ENCODE measurements at regions not wholly inside any gene's neighbourhood (a gene's known extent, or its start where the extent isn't known, plus 50 kb on each side); places are given as distances from the start of the nearest gene placed in this dataset.

GRCh38 chr13:67296511-67296910 is 66.4 kb upstream of the PCDH9 start:
- Histone ChIP-seq H3K36me3 (no peaks in the 10 kb centered on the region), H3K27me3 (no peaks in the 10 kb centered on the region), H3K27ac (no peak overlapping the region), H3K4me1 (no peaks in the 10 kb centered on the region), H3K4me3 (no peak overlapping the region), H3K9me3 (no peaks in the 10 kb centered on the region)
- TF ChIP-seq EP300 (IDR thresholded peaks at IDR 0.05; ENCODE audit: low read depth) (no peak), POLR2AphosphoS5 (IDR thresholded peaks at IDR 0.05) (no peak), CTCF (IDR thresholded peaks at IDR 0.05) (no peak)
- intact Hi-C loops (cut with DNase I; ENCODE audit: low total_unique reads), result no loop called here
- 85 to 97% methylated on average over 2 of the region's 2 CpGs for WGBS, 2 donors (ENCODE audit: low coverage in 1 of 2)
- no peak for DNase-seq
- in situ Hi-C loops (cut with MboI; ENCODE audit: low pct_ligation_motif_present in 1 of 4, low pct_unique_long_range_greater_than_20kb in 1 of 4, low sequenced_read_pairs in 3 of 4), result no loop called here

DNA sequence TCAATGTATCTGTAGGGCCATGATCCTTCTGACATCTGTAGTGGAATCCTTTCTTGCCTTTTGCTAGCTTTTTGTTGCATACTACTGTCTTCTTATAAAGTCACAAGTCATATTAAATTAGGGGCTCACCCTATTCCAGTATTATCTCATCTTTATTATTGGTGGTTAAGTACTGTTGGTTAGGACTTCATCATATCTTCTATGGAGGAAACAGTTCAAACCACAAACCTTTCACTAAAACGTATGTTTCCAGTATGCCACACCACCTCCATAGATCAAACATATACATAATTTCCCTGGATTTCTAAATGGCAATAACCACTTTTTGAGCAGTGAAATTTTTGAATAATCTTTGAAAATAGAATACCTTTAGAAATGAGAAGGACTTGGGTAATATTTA is 62.8 kb upstream of the PCDH9 start:
- H3K4me1 ChIP-seq, result no peaks in the 10 kb centered on the region
- DNase-seq, result no peak
- H3K27ac ChIP-seq, result no peak overlapping the region
- no peak overlapping the region for H3K4me3 ChIP-seq
- H3K27me3 ChIP-seq, result no peaks in the 10 kb centered on the region
- no peaks in the 10 kb centered on the region for H3K9me3 ChIP-seq
- no peak for TF ChIP-seq POLR2AphosphoS5 (IDR thresholded peaks at IDR 0.05)
- TF ChIP-seq CTCF (IDR thresholded peaks at IDR 0.05), result no peak
- TF ChIP-seq EP300 (IDR thresholded peaks at IDR 0.05; ENCODE audit: low read depth), result no peak
- TF ChIP-seq POLR2A (IDR thresholded peaks at IDR 0.05), result no peak
- WGBS, 2 donors (ENCODE audit: low coverage in 1 of 2), result 43 to 56% methylated on average over 1 of the region's 1 CpG
- intact Hi-C loops (cut with DNase I; ENCODE audit: low total_unique reads) (no loop called here), in situ Hi-C loops (cut with MboI; ENCODE audit: low pct_ligation_motif_present in 1 of 4, low pct_unique_long_range_greater_than_20kb in 1 of 4, low sequenced_read_pairs in 3 of 4) (no loop called here)
- no peaks in the 10 kb centered on the region for H3K36me3 ChIP-seq

- no peak for TF ChIP-seq POLR2AphosphoS5 (IDR thresholded peaks at IDR 0.05)
- TF ChIP-seq CTCF (IDR thresholded peaks at IDR 0.05), result no peak
- no peak for TF ChIP-seq POLR2A (IDR thresholded peaks at IDR 0.05)
- in situ Hi-C loops (cut with MboI; ENCODE audit: low pct_ligation_motif_present in 1 of 4, low pct_unique_long_range_greater_than_20kb in 1 of 4, low sequenced_read_pairs in 3 of 4), result no loop called here
- Histone ChIP-seq H3K27ac (no peak overlapping the region), H3K27me3 (no peaks in the 10 kb centered on the region), H3K4me3 (no peak overlapping the region), H3K4me1 (no peaks in the 10 kb centered on the region), H3K9me3 (no peaks in the 10 kb centered on the region), H3K36me3 (no peaks in the 10 kb centered on the region)
- no peak for DNase-seq
- 96% methylated on average over 1 of the region's 1 CpG; no CpG with 5 or more reads in 1 of the 2 donors for WGBS, 2 donors (ENCODE audit: low coverage in 1 of 2)
- intact Hi-C loops (cut with DNase I; ENCODE audit: low total_unique reads), result no loop called here
Observed at GRCh38 chr13:67285611-67286010, 55.5 kb upstream of the PCDH9 start.

DNA sequence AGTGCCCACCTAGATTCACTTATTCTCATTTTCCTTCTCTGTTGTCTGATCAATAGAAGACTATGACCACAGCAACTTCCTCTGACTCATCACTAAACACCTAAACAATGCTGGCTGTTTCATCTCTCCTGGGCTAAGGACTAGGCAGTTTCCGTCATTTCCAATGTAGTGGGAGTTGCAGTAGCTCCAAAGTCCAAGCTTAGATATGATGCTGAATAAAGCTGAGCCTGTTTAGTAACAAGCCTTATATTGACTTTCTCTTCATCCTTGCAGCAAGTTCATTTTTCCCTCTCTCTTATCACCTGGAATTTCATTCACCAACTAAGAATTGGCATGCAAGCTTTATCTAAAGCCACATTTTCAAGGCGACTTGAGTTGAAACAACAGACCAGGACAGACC is 53.5 kb upstream of the PCDH9 start:
- Histone ChIP-seq H3K27ac (no peak overlapping the region), H3K4me1 (no peaks in the 10 kb centered on the region), H3K27me3 (no peaks in the 10 kb centered on the region), H3K4me3 (no peak overlapping the region), H3K36me3 (no peaks in the 10 kb centered on the region), H3K9me3 (no peaks in the 10 kb centered on the region)
- TF ChIP-seq EP300 (IDR thresholded peaks at IDR 0.05; ENCODE audit: low read depth) (no peak), POLR2AphosphoS5 (IDR thresholded peaks at IDR 0.05) (no peak), CTCF (IDR thresholded peaks at IDR 0.05) (no peak), POLR2A (IDR thresholded peaks at IDR 0.05) (no peak)
- intact Hi-C loops (cut with DNase I; ENCODE audit: low total_unique reads) (no loop called here), in situ Hi-C loops (cut with MboI; ENCODE audit: low pct_ligation_motif_present in 1 of 4, low pct_unique_long_range_greater_than_20kb in 1 of 4, low sequenced_read_pairs in 3 of 4) (no loop called here)
- WGBS, 2 donors (ENCODE audit: low coverage in 1 of 2), result 41 to 68% methylated on average over 2 of the region's 2 CpGs
- DNase-seq, result no peak

All from transverse colon (tissue), 4 donors.